Panc1 (cell line): ENCODE measurements at regions not wholly inside any gene's neighbourhood (a gene's known extent, or its start where the extent isn't known, plus 50 kb on each side); places are given as distances from the start of the nearest gene placed in this dataset.
A peak's percentile ranks its signal among the peaks of the same experiment; 100 is the strongest.

ENCODE experiments used
- ATAC-seq: fragments of 200-7000 bp; cut with Tn5 transposase; 2 replicates; pipeline ENCODE4 v1.9.1; 2020; ENCODE audit warnings: mild to moderate bottlenecking, moderate library complexity
- BruUV-seq: library from RNA; stranded (reverse); fragments of 400-500 nt; replicated peaks from 2 replicates; lab custom pipeline; 2021; lab: Mats Ljungman, UMichigan
- CTCF ChIA-PET: fragments of 300-600 bp; sonication (Branson Sonifier 250); formaldehyde crosslinking; loops from one replicate; lab custom pipeline; 2022; ENCODE audit warnings: antibody characterized with exemption; lab: Charles Lee
- POLR2A ChIA-PET: fragments of 300-600 bp; sonication (Branson Sonifier 250); formaldehyde crosslinking; loops from one replicate; lab custom pipeline; 2022; ENCODE audit warnings: antibody characterized with exemption; lab: Charles Lee
- DNase-seq: peaks from one replicate; pipeline ENCODE4 v3.0.0-alpha.2; 2010; ENCODE audit warnings: low read depth, low spot score
- H3K27ac ChIP-seq: 2 replicates; pipeline ENCODE4 v1.5.1; 2011; ENCODE audit warnings: mild to moderate bottlenecking, low read length, inconsistent platforms
- H3K27me3 ChIP-seq: fragments of 200-500 bp; sonication (Bioruptor generic); 2 replicates; pipeline ENCODE4 v1.6.0; 2014; ENCODE audit warnings: low read length, inconsistent platforms; ENCODE audit not compliant: control insufficient read depth, insufficient read depth
- H3K36me3 ChIP-seq: fragments of 200-500 bp; sonication (Bioruptor generic); 2 replicates; pipeline ENCODE4 v1.5.1; 2014; ENCODE audit warnings: inconsistent platforms, mild to moderate bottlenecking, low read length, moderate library complexity; ENCODE audit not compliant: control insufficient read depth, insufficient read depth
- H3K4me1 ChIP-seq: 2 replicates; pipeline ENCODE4 v1.5.1; 2011; ENCODE audit warnings: inconsistent platforms, mild to moderate bottlenecking, low read length, moderate library complexity; ENCODE audit not compliant: control insufficient read depth, insufficient read depth
- H3K4me3 ChIP-seq, 2 experiments: 2 replicates each; pipeline ENCODE4 v1.5.1; 2011 to 2012; ENCODE audit warnings: low read depth in 2 of 2, low read length in 2 of 2, mild to moderate bottlenecking in 2 of 2, inconsistent platforms in 1 of 2, moderate library complexity in 1 of 2
- H3K9me3 ChIP-seq: fragments of 200-500 bp; sonication (Bioruptor generic); 2 replicates; pipeline ENCODE4 v1.5.1; 2014; ENCODE audit warnings: low read depth, mild to moderate bottlenecking, inconsistent platforms, low read length, moderate library complexity; ENCODE audit not compliant: control insufficient read depth, insufficient read depth
- POLR2AphosphoS5 ChIP-seq: IDR thresholded peaks from 2 replicates; pipeline ENCODE4 v1.6.1; 2012; ENCODE audit warnings: mild to moderate bottlenecking, low read depth, low read length, moderate library complexity
- SIN3A ChIP-seq: IDR thresholded peaks from 2 replicates; pipeline ENCODE4 v1.6.1; 2012; ENCODE audit warnings: low read depth, mild to moderate bottlenecking, low read length, moderate library complexity, borderline replicate concordance; ENCODE audit not compliant: insufficient read depth
- TCF7L2 ChIP-seq: IDR thresholded peaks from 2 replicates; pipeline ENCODE4 v1.6.1; 2011; ENCODE audit warnings: mild to moderate bottlenecking, low read depth, low read length, inconsistent platforms
- in situ Hi-C: cut with HindIII; loops from 2 replicates; pipeline ENCODE4 v1.10.0; 2016; ENCODE audit warnings: low sequenced_read_pairs, low pct_unique_long_range_greater_than_20kb
- intact Hi-C: fragments of 100-400 bp; cut with micrococcal nuclease; formaldehyde crosslinking; loops from one replicate; pipeline ENCODE4 v1.10.0; 2022; ENCODE audit not compliant: unreplicated experiment
- TF ChIP-seq, protein P1 (sequence below): fragments of 450-650 bp; IDR thresholded peaks from 2 replicates; pipeline ENCODE4 v1.5.1; 2017; ENCODE audit warnings: mild to moderate bottlenecking
- TF ChIP-seq, protein P2 (sequence below), 2 experiments: IDR thresholded peaks; 2 replicates each; pipeline ENCODE4 v1.6.1; 2011 to 2012; ENCODE audit warnings: low read depth in 2 of 2, control low read depth in 1 of 2, low read length in 1 of 2, mild to moderate bottlenecking in 1 of 2, moderate library complexity in 1 of 2; ENCODE audit not compliant: insufficient read depth in 1 of 2

GRCh38 chr13:26989261-26989956 lies 182.2 kb downstream of the USP12 start:
- TF ChIP-seq POLR2AphosphoS5 (no peak), TCF7L2 (no peak), SIN3A (no peak)
- TF ChIP-seq, protein P1, sequence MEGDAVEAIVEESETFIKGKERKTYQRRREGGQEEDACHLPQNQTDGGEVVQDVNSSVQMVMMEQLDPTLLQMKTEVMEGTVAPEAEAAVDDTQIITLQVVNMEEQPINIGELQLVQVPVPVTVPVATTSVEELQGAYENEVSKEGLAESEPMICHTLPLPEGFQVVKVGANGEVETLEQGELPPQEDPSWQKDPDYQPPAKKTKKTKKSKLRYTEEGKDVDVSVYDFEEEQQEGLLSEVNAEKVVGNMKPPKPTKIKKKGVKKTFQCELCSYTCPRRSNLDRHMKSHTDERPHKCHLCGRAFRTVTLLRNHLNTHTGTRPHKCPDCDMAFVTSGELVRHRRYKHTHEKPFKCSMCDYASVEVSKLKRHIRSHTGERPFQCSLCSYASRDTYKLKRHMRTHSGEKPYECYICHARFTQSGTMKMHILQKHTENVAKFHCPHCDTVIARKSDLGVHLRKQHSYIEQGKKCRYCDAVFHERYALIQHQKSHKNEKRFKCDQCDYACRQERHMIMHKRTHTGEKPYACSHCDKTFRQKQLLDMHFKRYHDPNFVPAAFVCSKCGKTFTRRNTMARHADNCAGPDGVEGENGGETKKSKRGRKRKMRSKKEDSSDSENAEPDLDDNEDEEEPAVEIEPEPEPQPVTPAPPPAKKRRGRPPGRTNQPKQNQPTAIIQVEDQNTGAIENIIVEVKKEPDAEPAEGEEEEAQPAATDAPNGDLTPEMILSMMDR, result no peak
- TF ChIP-seq, protein P2, sequence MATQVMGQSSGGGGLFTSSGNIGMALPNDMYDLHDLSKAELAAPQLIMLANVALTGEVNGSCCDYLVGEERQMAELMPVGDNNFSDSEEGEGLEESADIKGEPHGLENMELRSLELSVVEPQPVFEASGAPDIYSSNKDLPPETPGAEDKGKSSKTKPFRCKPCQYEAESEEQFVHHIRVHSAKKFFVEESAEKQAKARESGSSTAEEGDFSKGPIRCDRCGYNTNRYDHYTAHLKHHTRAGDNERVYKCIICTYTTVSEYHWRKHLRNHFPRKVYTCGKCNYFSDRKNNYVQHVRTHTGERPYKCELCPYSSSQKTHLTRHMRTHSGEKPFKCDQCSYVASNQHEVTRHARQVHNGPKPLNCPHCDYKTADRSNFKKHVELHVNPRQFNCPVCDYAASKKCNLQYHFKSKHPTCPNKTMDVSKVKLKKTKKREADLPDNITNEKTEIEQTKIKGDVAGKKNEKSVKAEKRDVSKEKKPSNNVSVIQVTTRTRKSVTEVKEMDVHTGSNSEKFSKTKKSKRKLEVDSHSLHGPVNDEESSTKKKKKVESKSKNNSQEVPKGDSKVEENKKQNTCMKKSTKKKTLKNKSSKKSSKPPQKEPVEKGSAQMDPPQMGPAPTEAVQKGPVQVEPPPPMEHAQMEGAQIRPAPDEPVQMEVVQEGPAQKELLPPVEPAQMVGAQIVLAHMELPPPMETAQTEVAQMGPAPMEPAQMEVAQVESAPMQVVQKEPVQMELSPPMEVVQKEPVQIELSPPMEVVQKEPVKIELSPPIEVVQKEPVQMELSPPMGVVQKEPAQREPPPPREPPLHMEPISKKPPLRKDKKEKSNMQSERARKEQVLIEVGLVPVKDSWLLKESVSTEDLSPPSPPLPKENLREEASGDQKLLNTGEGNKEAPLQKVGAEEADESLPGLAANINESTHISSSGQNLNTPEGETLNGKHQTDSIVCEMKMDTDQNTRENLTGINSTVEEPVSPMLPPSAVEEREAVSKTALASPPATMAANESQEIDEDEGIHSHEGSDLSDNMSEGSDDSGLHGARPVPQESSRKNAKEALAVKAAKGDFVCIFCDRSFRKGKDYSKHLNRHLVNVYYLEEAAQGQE (IDR thresholded peaks at IDR 0.05; ENCODE audit: insufficient read depth in 1 of 2, low read depth in 2 of 2, low read length in 1 of 2), result no peak
- Histone ChIP-seq H3K4me3 (no peak overlapping the region), H3K36me3 (no peaks in the 10 kb centered on the region), H3K27me3 (no peaks in the 10 kb centered on the region), H3K9me3 (no peaks in the 10 kb centered on the region), H3K4me1 (peaks cover 88% of the 10 kb centered on the region), H3K27ac (peak overlapping the region; percentile 100)
- CTCF ChIA-PET, result no interaction called here
- no TSS peak for BruUV-seq
- ATAC-seq (no peak), DNase-seq (no peak)
- in situ Hi-C loops, result no loop called here
- intact Hi-C loops, result loop anchor here (5.0 to 10.0 kb wide), 3 partner anchors 55 to 285 kb away; partner anchors contain the start of gene RASL11A
- POLR2A ChIA-PET, result no interaction called here

DNA sequence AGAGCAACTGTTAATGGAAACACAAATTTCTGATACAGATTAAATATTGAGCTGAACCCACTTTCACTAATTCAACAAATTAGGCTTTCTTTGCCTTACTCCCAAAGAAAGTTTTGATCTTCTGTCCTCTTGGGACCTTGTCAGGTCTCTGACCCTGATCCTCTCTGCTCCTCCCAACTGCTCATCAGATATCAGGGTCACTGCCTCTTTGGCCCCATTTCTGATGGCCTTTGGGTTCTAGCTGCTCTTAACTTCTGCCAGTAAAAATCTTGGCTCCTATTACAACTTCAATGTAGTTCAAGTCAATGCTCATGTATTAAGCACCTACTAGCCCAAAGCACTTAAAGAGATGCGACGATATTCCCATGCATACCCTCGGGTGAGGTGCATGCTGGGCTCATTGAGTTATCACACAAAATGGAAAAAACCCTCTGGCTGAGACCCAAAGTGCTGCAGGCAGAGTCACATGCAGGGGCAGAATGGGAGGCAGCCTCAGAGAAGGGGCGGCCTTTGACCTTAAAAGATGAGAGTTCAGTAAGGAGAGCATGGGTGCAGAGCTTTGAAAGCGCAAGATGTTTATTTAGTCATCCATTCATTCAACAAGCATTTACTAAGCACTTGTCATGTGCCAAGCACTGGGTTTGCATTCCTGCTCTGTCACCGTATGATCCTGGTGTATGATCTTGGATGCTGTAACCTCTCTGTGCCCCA lies 183.4 kb downstream of the USP12 start:
- H3K36me3 ChIP-seq, result no peaks in the 10 kb centered on the region
- H3K27ac ChIP-seq, result peak overlapping the region; percentile 100
- ATAC-seq, result peak; percentile 77
- peak; percentile 70 for TF ChIP-seq POLR2AphosphoS5
- peak; percentile 94 for TF ChIP-seq TCF7L2
- TF ChIP-seq, protein P2 (IDR thresholded peaks at IDR 0.05; ENCODE audit: insufficient read depth in 1 of 2, low read depth in 2 of 2, low read length in 1 of 2), result no peak
- H3K4me3 ChIP-seq, result no peak overlapping the region
- peaks cover 93% of the 10 kb centered on the region for H3K4me1 ChIP-seq
- no TSS peak for BruUV-seq
- H3K9me3 ChIP-seq, result no peaks in the 10 kb centered on the region
- in situ Hi-C loops (no loop called here), intact Hi-C loops (loop anchor here (5.0 to 10.0 kb wide), 3 partner anchors 57 to 287 kb away; partner anchors contain the start of gene RASL11A)
- POLR2A ChIA-PET, result interaction anchor here (1.0 kb wide), 1 partner anchor 34 kb away, joined by 5 read pairs; no protein-coding TSS in a partner anchor
- DNase-seq, result no peak
- H3K27me3 ChIP-seq, result no peaks in the 10 kb centered on the region
- CTCF ChIA-PET, result interaction anchor here (0.6 to 1.8 kb wide), 2 partner anchors 10 to 41 kb away, joined by 4 to 9 read pairs; no protein-coding TSS in a partner anchor
